H9 (cell line): ENCODE measurements at regions not wholly inside any gene's neighbourhood (a gene's known extent, or its start where the extent isn't known, plus 50 kb on each side); places are given as distances from the start of the nearest gene placed in this dataset.

Experiments
- DNase-seq: peaks from one replicate; pipeline ENCODE4 v3.0.0-alpha.2; 2017
- H2AFZ ChIP-seq: one replicate; pipeline ENCODE4 v1.6.1; 2013; ENCODE audit warnings: mild to moderate bottlenecking, low read length, control low read depth, moderate library complexity
- H2AK5ac ChIP-seq: 2 replicates; pipeline ENCODE4 v1.6.1; 2013; ENCODE audit warnings: low read length, control low read depth, mixed read lengths; ENCODE audit not compliant: insufficient read length
- H2BK120ac ChIP-seq: one replicate; pipeline ENCODE4 v1.6.1; 2013; ENCODE audit warnings: low read depth, mild to moderate bottlenecking, low read length, control low read depth, inconsistent platforms; ENCODE audit not compliant: poor library complexity, severe bottlenecking
- H2BK12ac ChIP-seq: 2 replicates; pipeline ENCODE4 v1.6.1; 2013; ENCODE audit warnings: low read length, control low read depth, mixed read lengths, low read depth; ENCODE audit not compliant: insufficient read length
- H2BK15ac ChIP-seq: 2 replicates; pipeline ENCODE4 v1.6.1; 2013; ENCODE audit warnings: low read depth, low read length, control low read depth
- H2BK20ac ChIP-seq: one replicate; pipeline ENCODE4 v1.6.1; 2013; ENCODE audit warnings: low read depth, mild to moderate bottlenecking, low read length, control low read depth, inconsistent platforms; ENCODE audit not compliant: poor library complexity, severe bottlenecking
- H2BK5ac ChIP-seq: 2 replicates; pipeline ENCODE4 v1.6.1; 2013; ENCODE audit warnings: low read length, control low read depth, mixed read lengths; ENCODE audit not compliant: insufficient read length
- H3K14ac ChIP-seq: 2 replicates; pipeline ENCODE4 v1.6.1; 2013; ENCODE audit warnings: low read length, control low read depth; ENCODE audit not compliant: insufficient read depth
- H3K18ac ChIP-seq: 2 replicates; pipeline ENCODE4 v1.6.1; 2013; ENCODE audit warnings: low read depth, mild to moderate bottlenecking, mixed read lengths, low read length, control low read depth; ENCODE audit not compliant: insufficient read length
- H3K23ac ChIP-seq: 2 replicates; pipeline ENCODE4 v1.6.1; 2013; ENCODE audit warnings: low read length, control low read depth, mixed read lengths, low read depth; ENCODE audit not compliant: insufficient read length
- H3K23me2 ChIP-seq: 2 replicates; pipeline ENCODE4 v1.6.1; 2013; ENCODE audit warnings: low read depth, mild to moderate bottlenecking, mixed read lengths, low read length, control low read depth; ENCODE audit not compliant: insufficient read length, poor library complexity, severe bottlenecking
- H3K27ac ChIP-seq: 2 replicates; pipeline ENCODE4 v1.5.1; 2013; ENCODE audit warnings: low read length, control low read depth, mixed read lengths, low read depth; ENCODE audit not compliant: insufficient read length
- H3K27me3 ChIP-seq: 2 replicates; pipeline ENCODE4 v1.6.1; 2013; ENCODE audit warnings: low read length, control low read depth, inconsistent platforms; ENCODE audit not compliant: insufficient read depth
- H3K4ac ChIP-seq: 2 replicates; pipeline ENCODE4 v1.6.1; 2013; ENCODE audit warnings: low read depth, mild to moderate bottlenecking, control low read depth, inconsistent platforms, low read length, moderate library complexity
- H3K4me1 ChIP-seq: 2 replicates; pipeline ENCODE4 v1.6.1; 2013; ENCODE audit warnings: low read length, control low read depth, inconsistent platforms; ENCODE audit not compliant: insufficient read depth
- H3K4me2 ChIP-seq: 2 replicates; pipeline ENCODE4 v1.6.1; 2013; ENCODE audit warnings: low read length, control low read depth, mixed read lengths; ENCODE audit not compliant: insufficient read length, insufficient read depth
- H3K56ac ChIP-seq: 2 replicates; pipeline ENCODE4 v1.6.1; 2013; ENCODE audit warnings: low read depth, mild to moderate bottlenecking, mixed read lengths, low read length, control low read depth; ENCODE audit not compliant: insufficient read length
- H3K79me1 ChIP-seq: 2 replicates; pipeline ENCODE4 v1.6.1; 2013; ENCODE audit warnings: low read depth, mild to moderate bottlenecking, moderate library complexity, low read length, control low read depth, inconsistent platforms; ENCODE audit not compliant: insufficient read depth, poor library complexity, severe bottlenecking
- H3K79me2 ChIP-seq: 2 replicates; pipeline ENCODE4 v1.6.1; 2013; ENCODE audit warnings: low read length, control low read depth, inconsistent platforms; ENCODE audit not compliant: insufficient read depth
- H3K9ac ChIP-seq: 2 replicates; pipeline ENCODE4 v1.6.1; 2013; ENCODE audit warnings: low read length, control low read depth, mixed read lengths; ENCODE audit not compliant: insufficient read length; ENCODE audit errors: extremely low read depth
- H3K9me3 ChIP-seq: one replicate; pipeline ENCODE4 v1.6.1; 2013; ENCODE audit warnings: low read depth, low read length, inconsistent platforms; ENCODE audit not compliant: control insufficient read depth
- H3T11ph ChIP-seq: one replicate; pipeline ENCODE4 v1.6.1; 2013; ENCODE audit warnings: mild to moderate bottlenecking, low read length, control low read depth, inconsistent platforms
- H4K20me1 ChIP-seq: one replicate; pipeline ENCODE4 v1.6.1; 2013; ENCODE audit not compliant: control insufficient read depth, insufficient read length, insufficient read depth
- H4K5ac ChIP-seq: 2 replicates; pipeline ENCODE4 v1.6.1; 2013; ENCODE audit warnings: low read depth, mild to moderate bottlenecking, mixed read lengths, low read length, control low read depth; ENCODE audit not compliant: insufficient read length
- H4K8ac ChIP-seq: replicated peaks from 2 replicates; pipeline ENCODE4 v1.6.1; 2013; ENCODE audit warnings: low read length, control low read depth, mixed read lengths, low read depth; ENCODE audit not compliant: insufficient read length
- H4K91ac ChIP-seq: 2 replicates; pipeline ENCODE4 v1.6.1; 2013; ENCODE audit warnings: low read depth, mild to moderate bottlenecking, moderate library complexity, mixed read lengths, low read length, control low read depth; ENCODE audit not compliant: insufficient read length
- H3K27ac Mint-ChIP-seq, 3 experiments: 2 replicates in 2 of 3; 3 replicates in 1 of 3; pipeline ENCODE4 v1.8.0; 2020 to 2021; ENCODE audit warnings: mixed read lengths in 3 of 3, mild to moderate bottlenecking in 1 of 3, moderate library complexity in 1 of 3
- H3K27me3 Mint-ChIP-seq: 2 replicates; pipeline ENCODE4 v1.8.0; 2021; ENCODE audit warnings: low read depth, mild to moderate bottlenecking, moderate library complexity, mixed read lengths
- H3K36me3 Mint-ChIP-seq, 3 experiments: 2 replicates in 2 of 3; 3 replicates in 1 of 3; pipeline ENCODE4 v1.8.0; 2020 to 2021; ENCODE audit warnings: low read depth in 3 of 3, mixed read lengths in 3 of 3; ENCODE audit not compliant: insufficient read depth in 1 of 3
- H3K4me1 Mint-ChIP-seq, 2 experiments: 2 replicates each; pipeline ENCODE4 v1.8.0; 2020; ENCODE audit warnings: mixed read lengths in 2 of 2
- H3K4me3 Mint-ChIP-seq, 2 experiments: 2 replicates in 1 of 2; 3 replicates in 1 of 2; pipeline ENCODE4 v1.8.0; 2020 to 2021; ENCODE audit warnings: mild to moderate bottlenecking in 2 of 2, mixed read lengths in 2 of 2, moderate library complexity in 1 of 2
- H3K9me3 Mint-ChIP-seq, 2 experiments: 2 replicates in 1 of 2; 3 replicates in 1 of 2; pipeline ENCODE4 v1.8.0; 2020; ENCODE audit warnings: mild to moderate bottlenecking in 2 of 2, mixed read lengths in 2 of 2, moderate library complexity in 1 of 2
- WGBS: extraction: QIAGEN DNeasy Blood & Tissue Kit; methylation state at CpG from one replicate; pipeline ENCODE4 v1.1.7; 2013; ENCODE audit warnings: missing lambda C conversion rate, low lambda C conversion rate, mixed read lengths; ENCODE audit not compliant: insufficient read length; ENCODE audit errors: extremely low coverage; 5-methylcytosine and 5-hydroxymethylcytosine counted together
- TF ChIP-seq, protein P1 (sequence below): fragments of 200-600 bp; sonication (generic); conservative IDR thresholded peaks from 3 replicates; pipeline ENCODE4 v1.8.0; 2021; ENCODE audit warnings: antibody characterized with exemption, mild to moderate bottlenecking

DNA sequence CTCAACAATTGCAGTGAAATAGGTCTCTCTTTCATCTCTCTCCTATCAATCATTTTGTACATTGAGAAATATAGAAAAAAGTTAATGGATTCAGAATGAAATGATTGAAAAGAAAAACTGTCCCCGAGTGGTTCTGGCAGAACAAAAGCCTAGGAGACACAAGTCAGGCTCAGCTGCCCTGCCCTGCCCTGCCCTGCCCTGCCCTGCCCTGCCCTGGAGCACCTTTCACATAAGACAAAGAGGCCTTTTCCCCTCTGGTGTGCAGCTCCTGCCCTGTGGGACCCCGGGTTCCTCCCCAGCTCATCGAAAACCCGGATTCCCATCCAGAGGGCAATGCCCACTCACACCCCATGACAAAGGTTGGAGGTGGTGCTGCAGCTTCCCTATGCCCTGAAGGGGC, 94.7 kb downstream of the TEX26 start:
- TF ChIP-seq, protein P1, sequence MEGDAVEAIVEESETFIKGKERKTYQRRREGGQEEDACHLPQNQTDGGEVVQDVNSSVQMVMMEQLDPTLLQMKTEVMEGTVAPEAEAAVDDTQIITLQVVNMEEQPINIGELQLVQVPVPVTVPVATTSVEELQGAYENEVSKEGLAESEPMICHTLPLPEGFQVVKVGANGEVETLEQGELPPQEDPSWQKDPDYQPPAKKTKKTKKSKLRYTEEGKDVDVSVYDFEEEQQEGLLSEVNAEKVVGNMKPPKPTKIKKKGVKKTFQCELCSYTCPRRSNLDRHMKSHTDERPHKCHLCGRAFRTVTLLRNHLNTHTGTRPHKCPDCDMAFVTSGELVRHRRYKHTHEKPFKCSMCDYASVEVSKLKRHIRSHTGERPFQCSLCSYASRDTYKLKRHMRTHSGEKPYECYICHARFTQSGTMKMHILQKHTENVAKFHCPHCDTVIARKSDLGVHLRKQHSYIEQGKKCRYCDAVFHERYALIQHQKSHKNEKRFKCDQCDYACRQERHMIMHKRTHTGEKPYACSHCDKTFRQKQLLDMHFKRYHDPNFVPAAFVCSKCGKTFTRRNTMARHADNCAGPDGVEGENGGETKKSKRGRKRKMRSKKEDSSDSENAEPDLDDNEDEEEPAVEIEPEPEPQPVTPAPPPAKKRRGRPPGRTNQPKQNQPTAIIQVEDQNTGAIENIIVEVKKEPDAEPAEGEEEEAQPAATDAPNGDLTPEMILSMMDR: no peak
- H2AFZ ChIP-seq: no peak overlapping the region
- H3K4me2 ChIP-seq: no peak overlapping the region
- H3K79me2 ChIP-seq: no peaks in the 10 kb centered on the region
- H3K56ac ChIP-seq: no peak overlapping the region
- H3K9ac ChIP-seq: no peak overlapping the region
- H4K20me1 ChIP-seq: no peaks in the 10 kb centered on the region
- H3K9me3 ChIP-seq: no peaks in the 10 kb centered on the region
- H3K23ac ChIP-seq: no peak overlapping the region
- H2BK120ac ChIP-seq: no peak overlapping the region
- H3K4ac ChIP-seq: no peak overlapping the region
- no peaks in the 10 kb centered on the region for H3K79me1 ChIP-seq
- no peak overlapping the region for H3T11ph ChIP-seq
- DNase-seq: no peak
- no CpG with 5 or more reads among the region's 4 CpGs for WGBS
- peaks cover 4 to 6% of the 10 kb centered on the region in 2 experiments; a peak in 2 of 4 replicates for H3K4me1 Mint-ChIP-seq
- no peak overlapping the region for H2BK15ac ChIP-seq
- no peaks in the 10 kb centered on the region for H3K27me3 ChIP-seq
- no peak overlapping the region for H3K27ac Mint-ChIP-seq
- H3K36me3 Mint-ChIP-seq: no peaks in the 10 kb centered on the region
- no peak overlapping the region for H4K8ac ChIP-seq
- no peak overlapping the region for H2AK5ac ChIP-seq
- no peak overlapping the region for H3K27ac ChIP-seq
- H3K4me1 ChIP-seq: no peaks in the 10 kb centered on the region
- no peaks in the 10 kb centered on the region; a peak in 1 of 5 replicates for H3K9me3 Mint-ChIP-seq
- H2BK12ac ChIP-seq: no peak overlapping the region
- H3K14ac ChIP-seq: no peak overlapping the region; the same call in 1 of the 2 replicates
- H2BK5ac ChIP-seq: no peak overlapping the region
- H4K5ac ChIP-seq: no peak overlapping the region
- H2BK20ac ChIP-seq: no peak overlapping the region
- H3K18ac ChIP-seq: no peak overlapping the region
- H4K91ac ChIP-seq: no peak overlapping the region
- H3K4me3 Mint-ChIP-seq: no peak overlapping the region
- peaks cover 2% of the 10 kb centered on the region; the same call in 1 of the 2 replicates for H3K27me3 Mint-ChIP-seq
- no peaks in the 10 kb centered on the region for H3K23me2 ChIP-seq
